Ureter (tissue), 1 donor: ENCODE measurements at regions not wholly inside any gene's neighbourhood (a gene's known extent, or its start where the extent isn't known, plus 50 kb on each side); places are given as distances from the start of the nearest gene placed in this dataset.
"Not testable (repeated sequence)": the region's sequence is repeated elsewhere in the genome, so short reads cannot be mapped to it uniquely, and the experiment has no call there.

ENCODE experiments used
- DNase-seq: peaks from one replicate; pipeline ENCODE4 v3.0.0-alpha.2; 2020; ENCODE audit warnings: low spot score
- donor health status: DM: yes; HTN: yes; CAD: no.

- no peak for DNase-seq
Measured at GRCh38 chr6:110558575-110558974, 82.2 kb upstream of the SLC22A16 start.

- DNase-seq: no peak
Measured at GRCh38 chr6:110557199-110557598, 80.8 kb upstream of the SLC22A16 start.

- no peak for DNase-seq
Measured at GRCh38 chr6:110556317-110557110, 80.1 kb upstream of the SLC22A16 start.

GRCh38 chr6:110554966-110555460, 78.6 kb upstream of the SLC22A16 start:
- DNase-seq: no peak

GRCh38 chr6:110554441-110554840, 78.0 kb upstream of the SLC22A16 start:
- DNase-seq: no peak

- DNase-seq: no peak
Measured at GRCh38 chr6:110552901-110553641, 76.7 kb upstream of the SLC22A16 start.

- DNase-seq: no peak
Measured at GRCh38 chr6:110552076-110552475, 75.7 kb upstream of the SLC22A16 start.

GRCh38 chr6:110551088-110551487, 74.7 kb upstream of the SLC22A16 start:
- no peak for DNase-seq

- DNase-seq: no peak
Measured at GRCh38 chr6:110550353-110550752, 73.9 kb upstream of the SLC22A16 start.

- DNase-seq: no peak
Measured at GRCh38 chr6:110549277-110549676, 72.9 kb upstream of the SLC22A16 start.

- no peak for DNase-seq
Measured at GRCh38 chr6:110548110-110548847, 71.9 kb upstream of the SLC22A16 start.

- no peak for DNase-seq
Measured at GRCh38 chr6:110547266-110547964, 71.0 kb upstream of the SLC22A16 start.

GRCh38 chr6:110545081-110545872, 68.9 kb upstream of the SLC22A16 start:
- no peak for DNase-seq

GRCh38 chr6:110544472-110544871, 68.1 kb upstream of the SLC22A16 start:
- DNase-seq: no peak

- DNase-seq: peak; percentile 73
Measured at GRCh38 chr6:110543106-110543505, 66.7 kb upstream of the SLC22A16 start.

- no peak for DNase-seq
Measured at GRCh38 chr6:110542311-110543024, 66.1 kb upstream of the SLC22A16 start.

GRCh38 chr6:110541701-110542309, 65.4 kb upstream of the SLC22A16 start:
- DNase-seq: no peak

- not testable (repeated sequence) for DNase-seq
Measured at GRCh38 chr6:110539277-110540019, 63.0 kb upstream of the SLC22A16 start.
